Neural cell (in vitro differentiated cells): ENCODE measurements at regions not wholly inside any gene's neighbourhood (a gene's known extent, or its start where the extent isn't known, plus 50 kb on each side); places are given as distances from the start of the nearest gene placed in this dataset.
"Not testable (repeated sequence)": the region's sequence is repeated elsewhere in the genome, so short reads cannot be mapped to it uniquely, and the experiment has no call there.

Source experiments
- H2AFZ ChIP-seq: fragments of 200-600, 300-800 bp; sonication (generic), shearing (Covaris generic); 2 replicates; pipeline ENCODE4 v1.6.0; 2014; ENCODE audit warnings: low read depth, mild to moderate bottlenecking, antibody characterized with exemption, low read length, moderate library complexity
- H3F3A ChIP-seq: fragments of 200-600 bp; shearing (Covaris generic); 2 replicates; pipeline ENCODE4 v1.6.1; 2016; ENCODE audit warnings: mild to moderate bottlenecking, moderate library complexity, mixed read lengths, antibody characterized with exemption, low read length; ENCODE audit not compliant: insufficient read depth, poor library complexity, severe bottlenecking
- H3K27ac ChIP-seq: fragments of 200-600, 300-800 bp; sonication (generic), shearing (Covaris generic); 2 replicates; pipeline ENCODE4 v1.5.1; 2014; ENCODE audit warnings: mild to moderate bottlenecking, low read length, moderate library complexity
- H3K27me3 ChIP-seq: fragments of 300-800, 200-600 bp; sonication (generic), shearing (Covaris generic); 2 replicates; pipeline ENCODE4 v1.6.0; 2014; ENCODE audit warnings: mild to moderate bottlenecking, low read depth, low read length, moderate library complexity; ENCODE audit not compliant: insufficient read depth
- H3K36me3 ChIP-seq: fragments of 300-800, 200-600 bp; sonication (generic), shearing (Covaris generic); 2 replicates; pipeline ENCODE4 v1.5.1; 2014; ENCODE audit warnings: mild to moderate bottlenecking, antibody characterized with exemption, low read length, moderate library complexity; ENCODE audit not compliant: insufficient read depth
- H3K4me2 ChIP-seq: fragments of 300-800, 200-600 bp; sonication (generic), shearing (Covaris generic); 2 replicates; pipeline ENCODE4 v1.6.0; 2014; ENCODE audit warnings: mild to moderate bottlenecking, low read length
- H3K4me3 ChIP-seq: fragments of 300-800, 200-600 bp; sonication (generic), shearing (Covaris generic); 2 replicates; pipeline ENCODE4 v1.5.1; 2014; ENCODE audit warnings: mild to moderate bottlenecking, low read length, moderate library complexity
- H3K79me2 ChIP-seq: fragments of 200-600 bp; shearing (Covaris generic); replicated peaks from 2 replicates; pipeline ENCODE4 v1.6.0; 2014; ENCODE audit warnings: mild to moderate bottlenecking, low read length, moderate library complexity; ENCODE audit not compliant: insufficient read depth
- H3K9ac ChIP-seq: fragments of 300-800, 200-600 bp; sonication (generic), shearing (Covaris generic); 2 replicates; pipeline ENCODE4 v1.6.1; 2016; ENCODE audit warnings: mild to moderate bottlenecking, low read length, mixed read lengths
- H3K9me2 ChIP-seq: fragments of 200-600 bp; shearing (Covaris generic); 2 replicates; pipeline ENCODE4 v1.6.1; 2016; ENCODE audit warnings: mild to moderate bottlenecking, low read length, mixed read lengths; ENCODE audit not compliant: insufficient read depth
- H3K9me3 ChIP-seq: fragments of 200-600, 300-800 bp; sonication (generic), shearing (Covaris generic); 2 replicates; pipeline ENCODE4 v1.6.1; 2016; ENCODE audit warnings: mild to moderate bottlenecking, mixed run types, low read length, moderate library complexity, mixed read lengths
- H4K20me1 ChIP-seq: fragments of 200-600 bp; shearing (Covaris generic); 2 replicates; pipeline ENCODE4 v1.6.1; 2016; ENCODE audit warnings: mild to moderate bottlenecking, mixed run types; ENCODE audit not compliant: insufficient read depth
- CTCF ChIP-seq: fragments of 450-650 bp; IDR thresholded peaks from 2 replicates; pipeline ENCODE4 v1.5.1; 2014; ENCODE audit warnings: antibody characterized with exemption, mild to moderate bottlenecking, moderate library complexity; ENCODE audit not compliant: poor library complexity, severe bottlenecking
- EP300 ChIP-seq: fragments of 450-650 bp; conservative IDR thresholded peaks from 2 replicates; pipeline ENCODE4 v1.6.1; 2014; ENCODE audit warnings: antibody characterized with exemption, mild to moderate bottlenecking, moderate library complexity; ENCODE audit not compliant: poor library complexity, severe bottlenecking
- EZH2 ChIP-seq: fragments of 200-600, 300-800 bp; shearing (Covaris generic), sonication (generic); IDR thresholded peaks from 2 replicates; pipeline ENCODE4 v1.6.1; 2014; ENCODE audit warnings: antibody characterized with exemption, low read length, borderline replicate concordance, mild to moderate bottlenecking; ENCODE audit not compliant: insufficient read depth, poor library complexity, severe bottlenecking
- MXI1 ChIP-seq: fragments of 450-650 bp; conservative IDR thresholded peaks from 2 replicates; pipeline ENCODE4 v1.6.1; 2014; ENCODE audit warnings: antibody characterized with exemption, mild to moderate bottlenecking; ENCODE audit not compliant: poor library complexity, severe bottlenecking
- POLR2AphosphoS5 ChIP-seq: IDR thresholded peaks from 2 replicates; pipeline ENCODE4 v1.6.1; 2012
- TAF1 ChIP-seq: IDR thresholded peaks from 2 replicates; pipeline ENCODE4 v1.6.1; 2012; ENCODE audit warnings: low read depth

DNA sequence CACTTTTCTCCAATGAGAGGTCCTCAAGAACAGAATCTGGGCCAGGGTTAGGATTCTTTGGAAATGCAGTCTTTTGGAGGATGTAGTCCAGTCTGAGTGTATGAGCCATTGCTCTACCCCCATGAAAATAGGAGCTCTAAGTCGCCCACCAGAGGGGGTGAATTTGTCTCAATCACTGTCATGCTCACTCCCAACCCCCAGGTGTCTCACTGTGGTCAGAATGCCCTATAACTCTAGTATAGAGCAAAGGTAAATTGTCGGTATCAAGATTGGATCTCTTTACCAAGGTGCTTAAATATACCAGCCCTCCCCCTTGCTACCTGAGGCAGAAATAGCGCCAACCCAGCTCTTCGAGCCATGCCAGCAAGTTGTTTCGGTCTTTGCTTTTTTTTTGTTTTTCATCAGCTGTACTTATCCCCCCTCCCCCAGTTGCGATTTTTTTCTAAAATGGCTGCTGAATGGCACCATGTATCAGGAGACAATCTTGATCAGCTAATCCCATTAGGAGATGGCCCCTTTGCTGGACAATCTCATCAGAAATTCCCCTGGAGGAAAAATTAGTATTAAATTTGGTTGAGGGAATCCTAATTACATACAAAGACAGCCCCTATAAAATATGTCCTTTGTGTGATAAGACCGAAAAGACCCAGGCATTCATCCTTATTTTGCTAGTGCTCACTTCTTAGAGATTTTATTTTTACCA lies 130.7 kb downstream of the EBLN2 start:
- Histone ChIP-seq H3K4me2 (no peak overlapping the region), H3K79me2 (no peaks in the 10 kb centered on the region), H4K20me1 (no peaks in the 10 kb centered on the region), H3K9me3 (no peaks in the 10 kb centered on the region), H3K36me3 (no peaks in the 10 kb centered on the region), H3K27ac (no peak overlapping the region), H3K27me3 (no peaks in the 10 kb centered on the region), H3F3A (no peaks in the 10 kb centered on the region), H3K9ac (no peak overlapping the region), H2AFZ (no peak overlapping the region), H3K4me3 (no peak overlapping the region), H3K9me2 (no peaks in the 10 kb centered on the region)
- TF ChIP-seq CTCF (peak; percentile 8), MXI1 (no peak)

DNA sequence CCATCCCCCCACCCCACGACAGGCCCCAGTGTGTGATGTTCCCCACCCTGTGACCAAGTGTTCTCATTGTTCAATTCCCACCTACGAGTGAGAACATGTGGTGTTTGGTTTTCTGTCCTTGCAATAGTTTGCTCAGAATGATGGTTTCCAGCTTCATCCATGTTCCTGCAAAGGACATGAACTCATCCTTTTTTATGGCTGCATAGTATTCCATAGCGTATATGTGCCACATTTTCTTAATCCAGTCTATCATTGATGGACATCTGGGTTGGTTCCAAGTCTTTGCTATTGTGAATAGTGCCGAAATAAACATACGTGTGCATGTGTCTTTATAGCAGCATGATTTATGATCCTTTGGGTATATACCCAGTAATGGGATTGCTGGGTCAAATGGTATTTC lies 132.5 kb downstream of the EBLN2 start:
- not testable (repeated sequence) for H3K9me3 ChIP-seq, H3K27me3 ChIP-seq, H3K27ac ChIP-seq, H3K9ac ChIP-seq, H3F3A ChIP-seq, H3K4me2 ChIP-seq, H3K4me3 ChIP-seq, H3K36me3 ChIP-seq, H3K9me2 ChIP-seq, H2AFZ ChIP-seq, H4K20me1 ChIP-seq, H3K79me2 ChIP-seq

- Histone ChIP-seq H3K79me2 (no peaks in the 10 kb centered on the region), H2AFZ (no peak overlapping the region), H4K20me1 (no peaks in the 10 kb centered on the region), H3K27me3 (no peaks in the 10 kb centered on the region), H3K9me2 (no peaks in the 10 kb centered on the region), H3K27ac (peak overlapping the region; percentile 37), H3K9ac (no peak overlapping the region), H3K9me3 (no peaks in the 10 kb centered on the region), H3F3A (no peaks in the 10 kb centered on the region), H3K4me3 (peak overlapping the region; percentile 41), H3K36me3 (no peaks in the 10 kb centered on the region), H3K4me2 (peak overlapping the region; percentile 48)
- TF ChIP-seq POLR2AphosphoS5 (peak; percentile 15), EZH2 (no peak), EP300 (peak; percentile 15)
Measured at GRCh38 chr3:73197187-73197586, 135.7 kb downstream of the EBLN2 start.

DNA sequence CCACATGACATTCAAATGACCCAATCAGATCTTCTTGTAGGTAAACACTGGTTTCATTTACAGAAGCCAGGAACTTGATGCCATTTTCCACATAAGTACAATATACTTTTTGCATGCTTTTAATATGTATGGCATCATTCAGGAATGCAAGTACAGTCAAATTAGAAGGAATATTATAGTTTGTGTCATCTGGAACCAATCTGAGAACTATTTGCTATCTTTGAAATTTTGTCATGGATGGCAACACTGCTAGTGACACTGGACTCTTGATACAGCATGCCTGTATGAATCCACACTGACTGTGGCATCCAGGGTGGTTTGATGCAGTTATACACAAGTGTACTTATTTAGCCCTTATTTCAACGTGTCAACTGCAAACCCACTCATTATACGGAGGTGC lies 141.6 kb downstream of the EBLN2 start:
- no peaks in the 10 kb centered on the region for H3F3A ChIP-seq
- H4K20me1 ChIP-seq = no peaks in the 10 kb centered on the region
- H3K9me3 ChIP-seq = no peaks in the 10 kb centered on the region
- no peak overlapping the region for H3K4me2 ChIP-seq
- H3K79me2 ChIP-seq = no peaks in the 10 kb centered on the region
- no peaks in the 10 kb centered on the region for H3K9me2 ChIP-seq
- H2AFZ ChIP-seq = no peak overlapping the region
- TF ChIP-seq POLR2AphosphoS5 (no peak), EP300 (no peak), TAF1 (no peak), MXI1 (no peak)
- no peak overlapping the region for H3K9ac ChIP-seq
- no peak overlapping the region for H3K4me3 ChIP-seq
- no peak overlapping the region for H3K27ac ChIP-seq
- H3K36me3 ChIP-seq = no peaks in the 10 kb centered on the region
- no peaks in the 10 kb centered on the region for H3K27me3 ChIP-seq
